ENCODE measurements at regions not wholly inside any gene's neighbourhood (a gene's known extent, or its start where the extent isn't known, plus 50 kb on each side); places are given as distances from the start of the nearest gene placed in this dataset.
"Not testable (repeated sequence)": the region's sequence is repeated elsewhere in the genome, so short reads cannot be mapped to it uniquely, and the experiment has no call there.

DNA sequence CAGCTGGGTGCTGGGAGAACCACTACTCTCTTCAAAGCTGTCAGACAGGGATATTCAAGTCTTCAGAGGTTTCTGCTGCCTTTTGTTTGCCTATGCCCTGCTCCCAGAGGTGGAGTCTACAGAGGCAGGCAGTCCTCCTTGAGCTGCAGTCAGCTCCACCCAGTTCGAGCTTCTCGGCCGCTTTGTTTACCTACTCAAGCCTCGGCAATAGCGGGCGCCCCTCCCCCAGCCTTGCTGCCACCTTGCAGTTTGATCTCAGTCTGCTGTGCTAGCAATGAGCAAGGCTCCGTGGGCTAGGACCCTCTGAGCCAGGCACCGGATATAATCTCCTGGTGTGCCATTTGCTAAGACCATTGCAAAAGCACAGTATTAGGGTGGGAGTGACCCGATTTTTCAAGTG, 106.8 kb upstream of the VGLL3 start:
- TF ChIP-seq, protein P1, sequence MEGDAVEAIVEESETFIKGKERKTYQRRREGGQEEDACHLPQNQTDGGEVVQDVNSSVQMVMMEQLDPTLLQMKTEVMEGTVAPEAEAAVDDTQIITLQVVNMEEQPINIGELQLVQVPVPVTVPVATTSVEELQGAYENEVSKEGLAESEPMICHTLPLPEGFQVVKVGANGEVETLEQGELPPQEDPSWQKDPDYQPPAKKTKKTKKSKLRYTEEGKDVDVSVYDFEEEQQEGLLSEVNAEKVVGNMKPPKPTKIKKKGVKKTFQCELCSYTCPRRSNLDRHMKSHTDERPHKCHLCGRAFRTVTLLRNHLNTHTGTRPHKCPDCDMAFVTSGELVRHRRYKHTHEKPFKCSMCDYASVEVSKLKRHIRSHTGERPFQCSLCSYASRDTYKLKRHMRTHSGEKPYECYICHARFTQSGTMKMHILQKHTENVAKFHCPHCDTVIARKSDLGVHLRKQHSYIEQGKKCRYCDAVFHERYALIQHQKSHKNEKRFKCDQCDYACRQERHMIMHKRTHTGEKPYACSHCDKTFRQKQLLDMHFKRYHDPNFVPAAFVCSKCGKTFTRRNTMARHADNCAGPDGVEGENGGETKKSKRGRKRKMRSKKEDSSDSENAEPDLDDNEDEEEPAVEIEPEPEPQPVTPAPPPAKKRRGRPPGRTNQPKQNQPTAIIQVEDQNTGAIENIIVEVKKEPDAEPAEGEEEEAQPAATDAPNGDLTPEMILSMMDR (IDR thresholded peaks at IDR 0.05; ENCODE audit: extremely low read depth in 1 of 2, insufficient read depth in 1 of 2, low read depth in 1 of 2, low read length in 2 of 2): not testable (repeated sequence)
- TF ChIP-seq, protein P2, sequence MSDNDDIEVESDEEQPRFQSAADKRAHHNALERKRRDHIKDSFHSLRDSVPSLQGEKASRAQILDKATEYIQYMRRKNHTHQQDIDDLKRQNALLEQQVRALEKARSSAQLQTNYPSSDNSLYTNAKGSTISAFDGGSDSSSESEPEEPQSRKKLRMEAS (IDR thresholded peaks at IDR 0.05; ENCODE audit: insufficient read depth, insufficient read length): not testable (repeated sequence)
- not testable (repeated sequence) for TF ChIP-seq POLR2A (IDR thresholded peaks at IDR 0.05; ENCODE audit: low read depth, low read length); EZH2 (IDR thresholded peaks at IDR 0.05; ENCODE audit: borderline replicate concordance, low read depth, low read length, severe bottlenecking); FOS (IDR thresholded peaks at IDR 0.05; ENCODE audit: borderline replicate concordance, insufficient read depth, low read length)
